Adrenal gland (tissue), 9 donors: ENCODE measurements at regions not wholly inside any gene's neighbourhood (a gene's known extent, or its start where the extent isn't known, plus 50 kb on each side); places are given as distances from the start of the nearest gene placed in this dataset.

Experiments
- DNase-seq, 7 donors: peaks; one replicate each; pipeline ENCODE4 v3.0.0-alpha.2; 2019 to 2020
- H3K27ac ChIP-seq, 5 donors: fragments of 200-600 bp; sonication (generic) in 4 of 5; 1 replicate in 3 of 5; 2 replicates in 2 of 5; pipeline versions ENCODE4 v1.5.1 to v1.8.0; 2016 to 2020; ENCODE audit warnings: mild to moderate bottlenecking in 1 of 5
- H3K27me3 ChIP-seq: fragments of 200-600 bp; 2 replicates; pipeline ENCODE4 v1.8.0; 2021
- H3K36me3 ChIP-seq, 2 donors: fragments of 200-600 bp; replicated peaks in 1 of 2; 1 replicate in 1 of 2; 2 replicates in 1 of 2; pipeline versions ENCODE4 v1.5.1 to v1.8.0; 2018 to 2022
- H3K4me1 ChIP-seq, 2 donors: fragments of 200-600 bp; replicated peaks in 1 of 2; 1 replicate in 1 of 2; 2 replicates in 1 of 2; pipeline versions ENCODE4 v1.5.1 to v1.8.0; 2018 to 2021
- H3K4me3 ChIP-seq, 4 donors: fragments of 200-600 bp; sonication (generic) in 3 of 4; one replicate each; pipeline ENCODE4 v1.5.1; 2016 to 2018
- H3K9me3 ChIP-seq, 3 donors: fragments of 200-600 bp; sonication (generic) in 1 of 3; replicated peaks in 1 of 3; 1 replicate in 2 of 3; 2 replicates in 1 of 3; pipeline versions ENCODE4 v1.5.1 to v1.8.0; 2016 to 2021
- CTCF ChIP-seq, 6 experiments: fragments of 450-650 bp in 4 of 6; fragments of 200-600 bp in 2 of 6; sonication (generic) in 1 of 6; IDR thresholded peaks; 1 replicate in 5 of 6; 2 replicates in 1 of 6; pipeline versions ENCODE4 v1.5.1 to v1.8.0; 2016 to 2021; ENCODE audit warnings: antibody characterized with exemption in 6 of 6, mild to moderate bottlenecking in 2 of 6, moderate library complexity in 1 of 6
- POLR2A ChIP-seq, 2 donors: fragments of 450-650 bp; IDR thresholded peaks; one replicate each; pipeline ENCODE4 v1.6.1; 2017; ENCODE audit warnings: antibody characterized with exemption in 2 of 2, mild to moderate bottlenecking in 2 of 2, moderate library complexity in 1 of 2
- WGBS, 4 donors: extraction: QIAGEN DNeasy Blood & Tissue Kit in 2 of 4; methylation state at CpG; one replicate each; pipeline versions ENCODE4 v1.1.5 to v1.1.7; 2013 to 2017; 5-methylcytosine and 5-hydroxymethylcytosine counted together
- intact Hi-C, 2 donors: fragments of 100-400 bp; cut with DNase I; formaldehyde crosslinking; loops; one replicate each; pipeline versions ENCODE4 v1.14.1 to v1.15.0; 2022 to 2023
- donor health status: healthy with polysubstance abuse.
- donor health status: Bipolar disorder and iron deficiency.
- donor health status: DM: yes; HTN: yes; CAD: no.
- donor health status: DM: no; HTN: no; CAD: no.
- donor health status: DM: no; HTN: no; CAD: no.

DNA sequence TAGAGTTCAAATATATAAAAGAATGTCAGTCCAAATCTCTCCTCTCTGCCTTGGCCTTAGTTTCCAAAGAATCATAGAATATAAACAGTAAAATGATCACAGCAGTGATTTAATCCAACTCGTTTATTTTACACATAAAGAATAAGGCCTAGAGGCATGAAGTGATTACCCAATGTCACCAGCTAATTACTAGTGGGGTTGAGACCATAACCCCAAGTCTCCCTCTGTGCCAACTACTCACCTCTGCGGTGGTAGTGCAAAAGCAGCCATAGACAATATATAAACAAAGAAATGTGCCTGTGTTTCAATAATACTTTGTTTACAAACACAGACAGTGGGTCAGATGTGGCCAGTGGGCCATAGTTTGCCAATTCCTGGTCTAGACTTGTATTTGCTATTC is 96.6 kb upstream of the FAT3 start:
- intact Hi-C loops: no loop called here

GRCh38 chr11:92125321-92125720 is 99.3 kb upstream of the FAT3 start:
- Histone ChIP-seq H3K9me3 (no peaks in the 10 kb centered on the region), H3K27me3 (no peaks in the 10 kb centered on the region), H3K36me3 (no peaks in the 10 kb centered on the region), H3K4me1 (no peaks in the 10 kb centered on the region), H3K27ac (no peak overlapping the region), H3K4me3 (no peak overlapping the region)
- TF ChIP-seq POLR2A (IDR thresholded peaks at IDR 0.05) (no peak), CTCF (IDR thresholded peaks at IDR 0.05) (no peak)
- intact Hi-C loops: no loop called here
- DNase-seq: no peak

More for the DNA sequence above, 96.6 kb upstream of the FAT3 start:
- no peak for DNase-seq
- TF ChIP-seq POLR2A (IDR thresholded peaks at IDR 0.05): no peak
- no peak for TF ChIP-seq CTCF (IDR thresholded peaks at IDR 0.05)
- Histone ChIP-seq H3K27ac (no peak overlapping the region), H3K36me3 (no peaks in the 10 kb centered on the region), H3K4me3 (no peak overlapping the region), H3K4me1 (no peaks in the 10 kb centered on the region), H3K27me3 (no peaks in the 10 kb centered on the region), H3K9me3 (no peaks in the 10 kb centered on the region)
- WGBS, 4 donors: 65 to 82% (median 72%) methylated on average over 2 of the region's 2 CpGs

- Histone ChIP-seq H3K4me1 (no peaks in the 10 kb centered on the region), H3K36me3 (no peaks in the 10 kb centered on the region), H3K9me3 (peaks cover 0 to 12% (median 0%) of the 10 kb centered on the region in 3 donors), H3K27ac (no peak overlapping the region), H3K27me3 (no peaks in the 10 kb centered on the region), H3K4me3 (no peak overlapping the region)
- TF ChIP-seq POLR2A (IDR thresholded peaks at IDR 0.05) (no peak), CTCF (IDR thresholded peaks at IDR 0.05) (no peak)
- intact Hi-C loops: no loop called here
- DNase-seq: no peak
- 47 to 64% (median 56%) methylated on average over 1 of the region's 1 CpG for WGBS, 4 donors
Measured at GRCh38 chr11:92123540-92123939, 101.1 kb upstream of the FAT3 start.

GRCh38 chr11:92122561-92122960 is 102.1 kb upstream of the FAT3 start:
- Histone ChIP-seq H3K4me1 (no peaks in the 10 kb centered on the region), H3K4me3 (no peak overlapping the region), H3K27me3 (no peaks in the 10 kb centered on the region), H3K36me3 (no peaks in the 10 kb centered on the region), H3K9me3 (peaks cover 0 to 12% (median 0%) of the 10 kb centered on the region in 3 donors), H3K27ac (no peak overlapping the region)
- no peak for DNase-seq
- WGBS, 4 donors: 37 to 60% (median 46%) methylated on average over 1 of the region's 1 CpG
- intact Hi-C loops: no loop called here
- TF ChIP-seq POLR2A (IDR thresholded peaks at IDR 0.05) (no peak), CTCF (IDR thresholded peaks at IDR 0.05) (no peak)
